ENCODE measurements at regions not wholly inside any gene's neighbourhood (a gene's known extent, or its start where the extent isn't known, plus 50 kb on each side); places are given as distances from the start of the nearest gene placed in this dataset.

GRCh38 chr5:18977880-18978279 is 1010.1 kb downstream of the CDH18 start:
- TF ChIP-seq POLR2A (IDR thresholded peaks at IDR 0.05; ENCODE audit: low read depth, low read length) (no peak), POLR2AphosphoS5 (IDR thresholded peaks at IDR 0.05; ENCODE audit: low read depth, low read length) (no peak), TAF1 (IDR thresholded peaks at IDR 0.05; ENCODE audit: borderline replicate concordance, low read depth, low read length) (no peak)

Data from GM12892 (cell line).